CD4-positive, alpha-beta T cell (primary cell): ENCODE measurements at regions not wholly inside any gene's neighbourhood (a gene's known extent, or its start where the extent isn't known, plus 50 kb on each side); places are given as distances from the start of the nearest gene placed in this dataset.

Experiments
- ATAC-seq: fragments of 200-7000 bp; cut with Tn5 transposase; one replicate; pipeline ENCODE4 v1.10.0; 2022; ENCODE audit warnings: mild to moderate bottlenecking; ENCODE audit not compliant: poor library complexity
- CTCF ChIA-PET: fragments of 350-600 bp; sonication (Branson Sonifier 250); formaldehyde crosslinking; loops from one replicate; lab custom pipeline; 2021; ENCODE audit warnings: antibody characterized with exemption, inconsistent platforms; lab: Charles Lee
- POLR2A ChIA-PET: fragments of 350-600 bp; sonication (Branson Sonifier 250); formaldehyde crosslinking; loops from one replicate; lab custom pipeline; 2021; ENCODE audit warnings: antibody characterized with exemption, inconsistent platforms; lab: Charles Lee
- DNase-seq, 14 experiments: peaks; one replicate each; pipeline ENCODE4 v3.0.0-alpha.2; 2013 to 2020; ENCODE audit warnings: mixed read lengths in 2 of 14
- H3K27ac ChIP-seq, 2 donors: one replicate each; pipeline versions ENCODE4 v1.5.1 to v1.7.0; 2013; ENCODE audit warnings: low read length in 2 of 2, low read depth in 1 of 2, mild to moderate bottlenecking in 1 of 2
- H3K27me3 ChIP-seq, 2 experiments: 1 replicate in 1 of 2; 2 replicates in 1 of 2; pipeline versions ENCODE4 v1.6.1 to v1.7.0; 2013; ENCODE audit warnings: low read length in 2 of 2, control low read depth in 1 of 2, mild to moderate bottlenecking in 1 of 2, moderate library complexity in 1 of 2; ENCODE audit not compliant: insufficient read depth in 2 of 2, control insufficient read depth in 1 of 2
- H3K36me3 ChIP-seq: one replicate; pipeline ENCODE4 v1.6.1; 2013; ENCODE audit warnings: low read length, control low read depth; ENCODE audit not compliant: insufficient read depth
- H3K4me1 ChIP-seq: one replicate; pipeline ENCODE4 v1.6.1; 2013; ENCODE audit warnings: low read length, control low read depth; ENCODE audit not compliant: insufficient read depth
- H3K4me3 ChIP-seq: one replicate; pipeline ENCODE4 v1.5.1; 2013; ENCODE audit warnings: mild to moderate bottlenecking, low read length, moderate library complexity
- H3K9me3 ChIP-seq, 2 experiments: 1 replicate in 1 of 2; 2 replicates in 1 of 2; pipeline versions ENCODE4 v1.6.1 to v1.7.0; 2013; ENCODE audit warnings: low read length in 2 of 2, mild to moderate bottlenecking in 2 of 2, control low read depth in 1 of 2, moderate library complexity in 1 of 2; ENCODE audit not compliant: control insufficient read depth in 1 of 2, insufficient read depth in 1 of 2
- H3K27ac Mint-ChIP-seq: one replicate; pipeline ENCODE4 v1.8.0; 2020; ENCODE audit warnings: mixed read lengths
- H3K27me3 Mint-ChIP-seq: one replicate; pipeline ENCODE4 v1.8.0; 2021; ENCODE audit warnings: mixed read lengths
- H3K36me3 Mint-ChIP-seq: one replicate; pipeline ENCODE4 v1.8.0; 2021; ENCODE audit warnings: low read depth, mixed read lengths
- H3K4me1 Mint-ChIP-seq: one replicate; pipeline ENCODE4 v1.8.0; 2021; ENCODE audit warnings: low read depth, mixed read lengths
- H3K4me3 Mint-ChIP-seq: one replicate; pipeline ENCODE4 v1.8.0; 2020; ENCODE audit warnings: mild to moderate bottlenecking, mixed read lengths
- H3K9me3 Mint-ChIP-seq: one replicate; pipeline ENCODE4 v1.8.0; 2020; ENCODE audit warnings: mixed read lengths
- CTCF ChIP-seq: fragments of 200-600 bp; IDR thresholded peaks from one replicate; pipeline ENCODE4 v1.8.0; 2022; ENCODE audit warnings: antibody characterized with exemption, mild to moderate bottlenecking
- intact Hi-C, 2 experiments: fragments of 100-400 bp; cut with DNase I in 1 of 2; cut with micrococcal nuclease in 1 of 2; formaldehyde crosslinking; loops; one replicate each; pipeline versions ENCODE4 v1.15.1 to v1.9.0; 2023 to 2025; cut with DNase I, micrococcal nuclease

GRCh38 chr7:11935905-11936304, 103.9 kb upstream of the THSD7A start:
- Histone ChIP-seq H3K27me3 (no peaks in the 10 kb centered on the region), H3K27ac (no peak overlapping the region), H3K4me3 (no peak overlapping the region), H3K36me3 (no peaks in the 10 kb centered on the region), H3K9me3 (no peaks in the 10 kb centered on the region), H3K4me1 (no peaks in the 10 kb centered on the region)
- POLR2A ChIA-PET, result no interaction called here
- Mint-ChIP-seq H3K4me3 (no peak overlapping the region), H3K4me1 (no peaks in the 10 kb centered on the region), H3K36me3 (no peaks in the 10 kb centered on the region), H3K9me3 (no peaks in the 10 kb centered on the region), H3K27ac (no peak overlapping the region), H3K27me3 (no peaks in the 10 kb centered on the region)
- DNase-seq (no peak), ATAC-seq (no peak)
- intact Hi-C loops, result no loop called here
- TF ChIP-seq CTCF, result no peak
- CTCF ChIA-PET, result no interaction called here

DNA sequence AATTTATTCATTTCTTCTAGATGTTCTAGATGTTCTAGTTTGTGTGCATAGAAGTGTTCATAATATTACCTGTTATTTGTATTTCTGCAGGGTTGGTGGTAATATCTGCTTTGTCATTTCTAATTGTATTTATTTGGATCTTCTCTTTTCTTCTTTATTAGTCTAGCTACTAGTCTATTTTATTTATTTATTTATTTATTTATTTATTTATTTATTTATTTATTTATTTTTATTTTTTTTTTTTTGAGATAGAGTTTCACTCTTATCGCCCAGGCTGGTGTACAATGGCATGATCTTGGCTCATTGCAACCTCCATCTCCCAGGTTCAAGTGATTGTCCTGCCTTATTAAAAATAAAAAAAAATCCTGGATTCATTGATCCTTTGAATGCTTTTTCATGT, 114.8 kb upstream of the THSD7A start:
- DNase-seq, result no peak
- no peaks in the 10 kb centered on the region for H3K27me3 Mint-ChIP-seq

GRCh38 chr7:11950281-11950680, 118.3 kb upstream of the THSD7A start:
- no peaks in the 10 kb centered on the region for H3K36me3 Mint-ChIP-seq
- Histone ChIP-seq H3K4me3 (no peak overlapping the region), H3K27me3 (no peaks in the 10 kb centered on the region), H3K9me3 (peaks cover under 1 to 13% of the 10 kb centered on the region in 2 experiments), H3K36me3 (no peaks in the 10 kb centered on the region), H3K27ac (no peak overlapping the region), H3K4me1 (no peaks in the 10 kb centered on the region)
- no peaks in the 10 kb centered on the region for H3K4me1 Mint-ChIP-seq
- TF ChIP-seq CTCF, result no peak
- H3K27me3 Mint-ChIP-seq, result no peaks in the 10 kb centered on the region
- H3K27ac Mint-ChIP-seq, result no peak overlapping the region
- H3K9me3 Mint-ChIP-seq, result peaks cover 3% of the 10 kb centered on the region
- no peak for ATAC-seq
- no peak overlapping the region for H3K4me3 Mint-ChIP-seq
- ChIA-PET CTCF (no interaction called here), POLR2A (no interaction called here)
- intact Hi-C loops, result no loop called here
- no peak for DNase-seq

More for the DNA sequence above, 114.8 kb upstream of the THSD7A start:
- Histone ChIP-seq H3K36me3 (no peaks in the 10 kb centered on the region), H3K9me3 (peaks cover 8 to 13% of the 10 kb centered on the region in 2 experiments), H3K27ac (no peak overlapping the region), H3K4me3 (no peak overlapping the region), H3K4me1 (no peaks in the 10 kb centered on the region), H3K27me3 (no peaks in the 10 kb centered on the region)
- no peak overlapping the region for H3K4me3 Mint-ChIP-seq
- ATAC-seq, result no peak
- intact Hi-C loops, result no loop called here
- no peak overlapping the region for H3K27ac Mint-ChIP-seq
- no peaks in the 10 kb centered on the region for H3K36me3 Mint-ChIP-seq
- peaks cover 5% of the 10 kb centered on the region for H3K9me3 Mint-ChIP-seq
- no peaks in the 10 kb centered on the region for H3K4me1 Mint-ChIP-seq
- TF ChIP-seq CTCF, result no peak
- ChIA-PET CTCF (no interaction called here), POLR2A (no interaction called here)
